ENCODE measurements at regions not wholly inside any gene's neighbourhood (a gene's known extent, or its start where the extent isn't known, plus 50 kb on each side); places are given as distances from the start of the nearest gene placed in this dataset.

GRCh38 chr5:110865400-110866094 is 126.7 kb downstream of the SLC25A46 start:
- Histone ChIP-seq H3K27me3 (ENCODE audit: control insufficient read depth, low read length) (no peaks in the 10 kb centered on the region; the same call in 1 of the 2 replicates), H3K4me2 (ENCODE audit: low read length) (no peak overlapping the region), H3F3A (ENCODE audit: control insufficient read depth, insufficient read depth) (no peaks in the 10 kb centered on the region), H3K9me2 (replicated peaks; ENCODE audit: control insufficient read depth, low read length) (no peaks in the 10 kb centered on the region), H3K9me3 (ENCODE audit: control insufficient read depth, insufficient read depth, low read length) (no peaks in the 10 kb centered on the region), H3K4me3 (ENCODE audit: low read length) (no peak overlapping the region), H3K27ac (ENCODE audit: low read depth, low read length) (no peak overlapping the region), H3K36me3 (ENCODE audit: control insufficient read depth, low read length) (no peaks in the 10 kb centered on the region), H3K79me2 (ENCODE audit: control insufficient read depth, low read length) (no peaks in the 10 kb centered on the region), H4K20me1 (ENCODE audit: control insufficient read depth, insufficient read depth, low read depth, low read length) (no peaks in the 10 kb centered on the region), H3K4me1 (ENCODE audit: control insufficient read depth, low read length) (no peaks in the 10 kb centered on the region)
- TF ChIP-seq CTCF (IDR thresholded peaks at IDR 0.05; ENCODE audit: low read depth, low read length, poor library complexity, severe bottlenecking) (peak; percentile 42), EZH2phosphoT487 (IDR thresholded peaks at IDR 0.05; ENCODE audit: borderline replicate concordance, low read length) (no peak)

- H3K27me3 ChIP-seq (ENCODE audit: control insufficient read depth, low read length) = no peaks in the 10 kb centered on the region
- no peaks in the 10 kb centered on the region for H3K79me2 ChIP-seq (ENCODE audit: control insufficient read depth, low read length)
- no peaks in the 10 kb centered on the region for H3K36me3 ChIP-seq (ENCODE audit: control insufficient read depth, low read length)
- H3K9me3 ChIP-seq (ENCODE audit: control insufficient read depth, insufficient read depth, low read length) = no peaks in the 10 kb centered on the region
- no peak for TF ChIP-seq EZH2phosphoT487 (IDR thresholded peaks at IDR 0.05; ENCODE audit: borderline replicate concordance, low read length)
- TF ChIP-seq CTCF (IDR thresholded peaks at IDR 0.05; ENCODE audit: low read depth, low read length, poor library complexity, severe bottlenecking) = no peak
- H3K4me3 ChIP-seq (ENCODE audit: low read length) = no peak overlapping the region
- H3K4me1 ChIP-seq (ENCODE audit: control insufficient read depth, low read length) = no peaks in the 10 kb centered on the region
- H3K4me2 ChIP-seq (ENCODE audit: low read length) = no peak overlapping the region
- no peaks in the 10 kb centered on the region for H4K20me1 ChIP-seq (ENCODE audit: control insufficient read depth, insufficient read depth, low read depth, low read length)
- H3K27ac ChIP-seq (ENCODE audit: low read depth, low read length) = no peak overlapping the region
- no peaks in the 10 kb centered on the region for H3K9me2 ChIP-seq (replicated peaks; ENCODE audit: control insufficient read depth, low read length)
- no peaks in the 10 kb centered on the region for H3F3A ChIP-seq (ENCODE audit: control insufficient read depth, insufficient read depth)
These were observed 131.1 kb downstream of the SLC25A46 start for GRCh38 chr5:110869927-110870326.

GRCh38 chr5:110872200-110872599 is 133.4 kb downstream of the SLC25A46 start:
- Histone ChIP-seq H3K4me1 (ENCODE audit: control insufficient read depth, low read length) (no peaks in the 10 kb centered on the region), H3K36me3 (ENCODE audit: control insufficient read depth, low read length) (no peaks in the 10 kb centered on the region), H3K27ac (ENCODE audit: low read depth, low read length) (no peak overlapping the region), H3F3A (ENCODE audit: control insufficient read depth, insufficient read depth) (no peaks in the 10 kb centered on the region), H3K4me2 (ENCODE audit: low read length) (no peak overlapping the region), H3K9me2 (replicated peaks; ENCODE audit: control insufficient read depth, low read length) (no peaks in the 10 kb centered on the region), H3K4me3 (ENCODE audit: low read length) (no peak overlapping the region), H4K20me1 (ENCODE audit: control insufficient read depth, insufficient read depth, low read depth, low read length) (no peaks in the 10 kb centered on the region), H3K27me3 (ENCODE audit: control insufficient read depth, low read length) (no peaks in the 10 kb centered on the region), H3K79me2 (ENCODE audit: control insufficient read depth, low read length) (no peaks in the 10 kb centered on the region), H3K9me3 (ENCODE audit: control insufficient read depth, insufficient read depth, low read length) (no peaks in the 10 kb centered on the region)
- no peak for TF ChIP-seq CTCF (IDR thresholded peaks at IDR 0.05; ENCODE audit: low read depth, low read length, poor library complexity, severe bottlenecking)
- TF ChIP-seq EZH2phosphoT487 (IDR thresholded peaks at IDR 0.05; ENCODE audit: borderline replicate concordance, low read length) = no peak
